ENCODE measurements at regions not wholly inside any gene's neighbourhood (a gene's known extent, or its start where the extent isn't known, plus 50 kb on each side); places are given as distances from the start of the nearest gene placed in this dataset.

GRCh38 chr3:115336836-115337235 lies 189.7 kb upstream of the ZBTB20 start:
- TF ChIP-seq CTCF (IDR thresholded peaks at IDR 0.05) = no peak
- no peak for TF ChIP-seq POLR2A (IDR thresholded peaks at IDR 0.05)
